Neuron (in vitro differentiated cells): ENCODE measurements at regions not wholly inside any gene's neighbourhood (a gene's known extent, or its start where the extent isn't known, plus 50 kb on each side); places are given as distances from the start of the nearest gene placed in this dataset.

ENCODE experiments used
- H2AFZ ChIP-seq: one replicate; pipeline ENCODE4 v1.6.1; 2013; ENCODE audit warnings: low read depth, mild to moderate bottlenecking, inconsistent platforms, low read length, moderate library complexity
- H3K27me3 ChIP-seq: one replicate; pipeline ENCODE4 v1.6.1; 2013; ENCODE audit warnings: low read length; ENCODE audit not compliant: insufficient read depth
- H3K36me3 ChIP-seq: one replicate; pipeline ENCODE4 v1.6.1; 2013; ENCODE audit warnings: low read length; ENCODE audit not compliant: insufficient read depth
- H3K4me1 ChIP-seq: one replicate; pipeline ENCODE4 v1.6.1; 2013; ENCODE audit warnings: low read length; ENCODE audit not compliant: insufficient read depth
- H3K4me3 ChIP-seq: 2 replicates; pipeline ENCODE4 v1.5.1; 2013; ENCODE audit warnings: mild to moderate bottlenecking, low read length, moderate library complexity
- H3K9me3 ChIP-seq: one replicate; pipeline ENCODE4 v1.6.1; 2013; ENCODE audit warnings: low read length

DNA sequence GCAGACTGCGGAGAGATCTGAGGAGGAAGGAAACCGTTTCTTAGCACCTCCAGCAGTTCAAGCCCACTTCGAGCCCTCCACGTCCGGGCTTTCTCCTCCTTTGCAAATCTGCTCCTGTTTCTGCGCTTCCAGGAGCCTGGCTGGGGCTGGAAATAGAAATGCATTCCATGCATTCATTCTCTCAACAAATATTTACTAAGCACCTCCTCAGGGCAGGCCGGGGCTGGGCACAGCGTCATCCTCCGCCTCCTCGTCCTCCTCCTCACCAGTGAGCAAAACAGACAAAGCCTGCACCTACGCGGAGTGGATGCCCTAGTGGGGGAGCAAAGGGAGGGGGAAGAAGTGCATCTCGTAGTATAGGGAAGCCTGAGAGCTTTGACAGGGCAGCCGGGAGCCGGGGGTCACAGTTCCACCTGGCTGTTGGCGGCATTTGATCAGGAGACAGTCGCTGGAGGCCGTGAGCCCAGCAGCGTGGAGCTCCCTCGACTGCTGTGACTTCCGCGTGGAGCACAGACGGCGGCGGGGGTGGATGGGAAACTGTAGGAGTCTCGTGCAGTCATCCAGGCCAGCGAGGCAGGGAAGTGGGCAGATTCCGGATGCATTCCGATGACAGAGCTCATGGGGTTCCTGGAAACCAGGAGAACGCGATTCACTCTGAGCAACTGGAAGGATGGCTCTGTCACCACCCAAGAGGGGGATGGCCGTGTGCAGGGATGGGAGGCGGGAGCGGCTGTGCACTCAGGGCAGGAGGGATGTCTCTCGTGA is 93.5 kb downstream of the SIK1 start:
- peak overlapping the region; percentile 15 for H2AFZ ChIP-seq
- H3K27me3 ChIP-seq: no peaks in the 10 kb centered on the region
- peak overlapping the region; percentile 17 for H3K4me3 ChIP-seq
- H3K9me3 ChIP-seq: peaks cover 1% of the 10 kb centered on the region
- no peaks in the 10 kb centered on the region for H3K36me3 ChIP-seq
- H3K4me1 ChIP-seq: peaks cover 29% of the 10 kb centered on the region

- Histone ChIP-seq H3K27me3 (no peaks in the 10 kb centered on the region), H3K4me3 (peak overlapping the region; percentile 17), H3K9me3 (peaks cover 1% of the 10 kb centered on the region), H2AFZ (peak overlapping the region; percentile 15), H3K36me3 (no peaks in the 10 kb centered on the region), H3K4me1 (peaks cover 35% of the 10 kb centered on the region)
Observed at GRCh38 chr21:43332861-43333297, 94.1 kb downstream of the SIK1 start.

- Histone ChIP-seq H3K4me3 (no peak overlapping the region), H3K9me3 (peaks cover 1% of the 10 kb centered on the region), H2AFZ (no peak overlapping the region), H3K36me3 (no peaks in the 10 kb centered on the region), H3K4me1 (peaks cover 35% of the 10 kb centered on the region), H3K27me3 (no peaks in the 10 kb centered on the region)
Observed at GRCh38 chr21:43331962-43332828, 94.7 kb downstream of the SIK1 start.

GRCh38 chr21:43331111-43331961 is 95.6 kb downstream of the SIK1 start:
- Histone ChIP-seq H3K4me3 (no peak overlapping the region), H3K9me3 (peaks cover 1% of the 10 kb centered on the region), H3K36me3 (no peaks in the 10 kb centered on the region), H3K27me3 (no peaks in the 10 kb centered on the region), H2AFZ (no peak overlapping the region), H3K4me1 (peaks cover 35% of the 10 kb centered on the region)

DNA sequence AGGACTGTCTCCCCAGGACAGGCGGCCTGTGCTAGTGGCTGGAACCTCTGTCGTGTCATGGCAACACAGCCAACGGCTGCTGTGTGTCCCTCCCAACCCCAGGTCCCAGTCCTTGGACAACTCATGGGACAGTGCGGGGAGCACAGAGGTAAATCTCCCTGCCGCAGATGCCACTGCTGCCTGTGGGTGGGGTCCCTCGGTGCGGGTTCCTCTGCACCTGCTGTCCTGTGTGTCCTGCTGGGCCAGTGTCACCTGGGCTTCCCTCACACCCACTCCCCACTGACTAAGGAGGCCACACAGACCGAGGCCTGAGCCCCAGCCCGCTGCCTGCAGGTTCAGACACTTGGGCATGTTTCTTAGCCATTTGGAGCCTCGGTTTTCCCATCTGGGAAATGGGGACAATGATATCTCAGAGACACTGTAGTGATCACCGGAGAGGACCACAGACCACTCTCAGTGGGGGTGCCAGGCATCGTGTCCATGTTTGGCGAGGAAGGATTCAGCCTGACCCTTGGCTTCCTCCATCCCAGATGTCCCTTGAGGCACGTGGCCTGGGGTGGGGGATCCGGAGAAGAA is 96.5 kb downstream of the SIK1 start:
- Histone ChIP-seq H3K4me1 (peaks cover 35% of the 10 kb centered on the region), H3K27me3 (no peaks in the 10 kb centered on the region), H2AFZ (no peak overlapping the region), H3K9me3 (peaks cover 1% of the 10 kb centered on the region), H3K36me3 (no peaks in the 10 kb centered on the region), H3K4me3 (no peak overlapping the region)

GRCh38 chr21:43329711-43330269 is 97.1 kb downstream of the SIK1 start:
- Histone ChIP-seq H3K27me3 (no peaks in the 10 kb centered on the region), H3K36me3 (no peaks in the 10 kb centered on the region), H3K4me1 (peaks cover 35% of the 10 kb centered on the region), H3K9me3 (peaks cover 1% of the 10 kb centered on the region), H2AFZ (no peak overlapping the region), H3K4me3 (no peak overlapping the region)

GRCh38 chr21:43328958-43329691 is 97.8 kb downstream of the SIK1 start:
- Histone ChIP-seq H3K36me3 (no peaks in the 10 kb centered on the region), H3K4me1 (peaks cover 33% of the 10 kb centered on the region), H2AFZ (no peak overlapping the region)

DNA sequence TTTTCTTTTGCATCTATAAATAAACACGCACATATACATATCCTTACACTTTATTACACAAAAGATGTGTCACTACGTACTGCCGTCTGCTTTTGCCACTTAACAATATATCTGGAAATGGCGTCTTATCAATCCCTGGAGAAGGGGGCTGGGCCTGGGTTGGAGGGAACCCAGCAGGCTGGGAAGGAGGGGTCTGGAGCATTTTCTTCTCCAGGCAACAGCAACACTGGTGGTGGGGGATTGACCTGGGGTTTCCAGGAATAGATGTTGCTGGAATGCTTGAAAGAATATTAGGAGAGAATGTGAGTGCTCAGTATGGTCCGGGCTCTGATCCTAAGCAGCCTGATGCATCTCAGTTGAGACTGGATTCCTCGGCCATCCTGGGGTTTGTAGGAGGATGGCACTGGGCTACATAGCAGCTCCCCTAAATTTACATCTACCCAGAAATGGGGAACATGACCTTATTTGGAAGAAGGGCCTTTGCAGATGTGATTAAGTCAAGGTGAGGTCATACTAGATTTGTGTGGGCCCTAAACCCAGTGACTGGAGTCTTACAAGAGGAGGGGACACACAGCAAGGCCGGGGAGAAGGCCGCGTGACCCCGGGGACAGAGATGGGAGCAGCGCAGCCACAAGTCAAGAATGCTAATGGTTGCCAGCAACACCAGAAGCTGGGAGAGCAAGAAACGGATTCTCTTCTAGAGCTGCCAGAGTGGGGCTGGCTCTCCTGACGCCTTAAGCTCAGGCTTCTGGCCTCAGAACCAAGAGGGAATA is 98.6 kb downstream of the SIK1 start:
- no peaks in the 10 kb centered on the region for H3K36me3 ChIP-seq
- H3K4me1 ChIP-seq: peaks cover 27% of the 10 kb centered on the region
- peaks cover 1% of the 10 kb centered on the region for H3K9me3 ChIP-seq
- H3K27me3 ChIP-seq: no peaks in the 10 kb centered on the region
- no peak overlapping the region for H2AFZ ChIP-seq
- H3K4me3 ChIP-seq: no peak overlapping the region

More at GRCh38 chr21:43328958-43329691, 97.8 kb downstream of the SIK1 start:
- H3K9me3 ChIP-seq: peaks cover 1% of the 10 kb centered on the region
- H3K4me3 ChIP-seq: no peak overlapping the region
- no peaks in the 10 kb centered on the region for H3K27me3 ChIP-seq

DNA sequence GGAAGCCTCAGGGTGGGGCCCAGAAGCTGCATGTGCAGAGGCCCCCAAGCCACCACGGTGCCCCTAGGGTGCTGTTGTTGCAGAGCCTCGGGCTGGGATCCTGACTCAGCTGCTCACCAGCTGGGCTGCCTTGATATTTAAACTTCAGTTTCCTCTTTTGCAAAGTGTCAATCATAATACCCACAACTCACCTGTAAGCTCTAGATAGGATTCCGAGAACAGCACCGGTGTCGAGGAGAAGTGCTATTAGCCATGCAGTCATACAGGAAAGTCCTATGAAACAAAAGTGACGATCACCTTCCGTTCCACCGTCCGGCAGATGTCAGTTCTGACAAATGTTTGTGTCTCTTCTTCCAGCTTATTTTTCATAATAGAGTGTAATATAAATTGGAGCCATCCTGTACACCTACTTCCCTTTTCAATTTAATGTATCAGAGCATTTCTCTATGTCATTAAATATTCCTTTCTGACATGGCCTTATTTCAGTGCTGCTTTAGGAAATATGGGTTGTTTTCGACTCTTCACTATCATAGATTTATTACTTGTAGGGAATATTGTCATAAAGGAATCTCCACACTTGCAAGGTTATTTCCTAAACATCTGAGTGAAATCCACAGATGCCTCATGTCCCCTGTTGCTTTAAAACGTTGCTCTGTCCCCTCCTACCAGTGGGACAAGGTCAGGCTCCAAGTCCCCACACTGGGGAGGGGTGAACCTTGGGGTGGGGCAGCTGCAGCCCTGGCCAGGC is 100.8 kb downstream of the SIK1 start:
- Histone ChIP-seq H3K9me3 (peaks cover 1% of the 10 kb centered on the region), H3K27me3 (no peaks in the 10 kb centered on the region), H3K36me3 (no peaks in the 10 kb centered on the region), H3K4me3 (no peak overlapping the region), H2AFZ (no peak overlapping the region), H3K4me1 (peaks cover 12% of the 10 kb centered on the region)

- H3K36me3 ChIP-seq: no peaks in the 10 kb centered on the region
- H3K4me3 ChIP-seq: no peak overlapping the region
- peaks cover 1% of the 10 kb centered on the region for H3K9me3 ChIP-seq
Observed at GRCh38 chr21:43325036-43325435, 101.9 kb downstream of the SIK1 start.

DNA sequence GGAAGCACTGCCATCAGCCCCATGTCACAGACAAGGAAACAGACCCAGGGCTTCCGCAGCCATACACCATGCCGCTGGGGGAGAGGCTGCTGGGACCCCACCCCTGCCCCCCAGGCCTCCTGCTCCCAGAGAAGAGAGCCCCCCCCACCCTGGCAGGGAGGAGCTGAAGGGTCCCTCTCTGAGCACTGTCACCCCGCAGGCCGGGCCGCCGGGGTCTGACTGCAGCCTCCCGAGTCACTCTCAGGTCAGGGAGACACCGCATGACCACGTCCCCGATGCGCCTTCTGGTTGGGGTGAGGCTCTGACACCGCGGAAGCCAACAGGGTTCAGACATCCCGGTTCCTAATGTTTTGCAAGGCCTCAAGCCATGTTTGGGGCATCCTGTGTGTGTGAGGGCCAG is 102.3 kb downstream of the SIK1 start:
- no peak overlapping the region for H3K4me3 ChIP-seq
- H3K4me1 ChIP-seq: peaks cover 15% of the 10 kb centered on the region
- peaks cover 1% of the 10 kb centered on the region for H3K9me3 ChIP-seq
- no peak overlapping the region for H2AFZ ChIP-seq
- no peaks in the 10 kb centered on the region for H3K36me3 ChIP-seq
- no peaks in the 10 kb centered on the region for H3K27me3 ChIP-seq

More at GRCh38 chr21:43325036-43325435, 101.9 kb downstream of the SIK1 start:
- Histone ChIP-seq H2AFZ (no peak overlapping the region), H3K27me3 (no peaks in the 10 kb centered on the region), H3K4me1 (peaks cover 12% of the 10 kb centered on the region)
